Epithelial cell of esophagus (primary cell): ENCODE measurements at regions not wholly inside any gene's neighbourhood (a gene's known extent, or its start where the extent isn't known, plus 50 kb on each side); places are given as distances from the start of the nearest gene placed in this dataset.
A peak's percentile ranks its signal among the peaks of the same experiment; 100 is the strongest.

ENCODE experiments used
- DNase-seq: peaks from one replicate; pipeline ENCODE4 v3.0.0; 2010; ENCODE audit warnings: low read depth
- H3K4me3 ChIP-seq: 2 replicates; pipeline ENCODE4 v1.5.1; 2011; ENCODE audit warnings: mild to moderate bottlenecking, low read length, control low read depth
- CTCF ChIP-seq: IDR thresholded peaks from 2 replicates; pipeline ENCODE4 v1.5.1; 2011; ENCODE audit warnings: low read depth, mild to moderate bottlenecking, low read length, control low read depth, inconsistent platforms; ENCODE audit not compliant: insufficient read depth; ENCODE audit errors: missing control alignments

DNA sequence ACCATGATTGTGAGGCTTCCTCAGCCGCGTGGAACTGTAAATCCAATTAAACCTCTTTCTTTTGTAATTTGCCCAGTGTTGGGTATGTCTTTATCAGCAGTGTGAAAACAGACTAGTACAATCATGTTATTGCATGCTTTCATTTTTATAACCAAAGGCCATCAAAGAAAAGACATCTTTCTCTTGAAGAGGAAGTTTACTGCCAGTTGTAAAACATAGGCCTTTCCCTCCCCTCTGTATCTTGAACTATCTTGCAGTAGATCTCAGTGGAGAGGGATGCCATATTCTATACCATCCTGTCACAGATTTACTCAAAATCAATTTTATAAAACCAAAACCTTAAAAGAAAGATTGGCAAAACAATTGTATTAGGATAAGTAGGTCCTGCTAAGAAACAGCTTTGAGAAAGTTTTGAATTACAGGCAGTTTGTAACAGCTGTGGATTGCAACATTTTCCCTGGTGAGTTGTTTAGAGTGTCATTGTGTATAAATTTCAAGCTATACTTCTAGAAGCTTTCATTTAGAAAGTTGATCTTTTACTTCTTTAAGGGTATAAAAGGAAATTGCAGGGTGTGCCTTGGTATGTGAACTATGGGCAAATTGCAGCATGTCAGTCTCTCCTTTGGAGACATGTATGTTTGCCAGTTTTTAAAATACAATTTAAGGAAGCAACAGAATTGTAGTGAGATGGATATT, 128.0 kb downstream of the ATP23 start:
- DNase-seq = peak; percentile 75
- no peak for TF ChIP-seq CTCF
- no peak overlapping the region for H3K4me3 ChIP-seq

DNA sequence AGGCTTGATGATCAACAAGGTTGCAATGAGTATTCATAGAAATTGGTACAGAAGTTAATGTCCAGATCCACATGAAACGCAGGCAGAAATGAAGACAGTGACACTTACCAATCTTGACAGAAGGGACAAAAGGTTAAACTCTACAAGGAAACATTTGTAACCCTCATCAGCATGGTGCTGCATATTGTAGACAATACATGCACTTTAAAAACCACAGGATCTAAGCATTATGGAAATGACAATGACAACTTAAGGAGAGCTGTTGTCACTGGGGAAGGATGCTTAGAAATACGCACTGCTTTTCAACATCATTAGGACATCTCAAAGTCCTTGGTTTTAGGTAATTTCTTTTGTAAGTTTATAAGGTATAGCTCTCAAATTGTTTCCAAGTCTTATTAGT, 130.6 kb downstream of the ATP23 start:
- TF ChIP-seq CTCF = no peak
- no peak overlapping the region for H3K4me3 ChIP-seq
- DNase-seq = no peak

DNA sequence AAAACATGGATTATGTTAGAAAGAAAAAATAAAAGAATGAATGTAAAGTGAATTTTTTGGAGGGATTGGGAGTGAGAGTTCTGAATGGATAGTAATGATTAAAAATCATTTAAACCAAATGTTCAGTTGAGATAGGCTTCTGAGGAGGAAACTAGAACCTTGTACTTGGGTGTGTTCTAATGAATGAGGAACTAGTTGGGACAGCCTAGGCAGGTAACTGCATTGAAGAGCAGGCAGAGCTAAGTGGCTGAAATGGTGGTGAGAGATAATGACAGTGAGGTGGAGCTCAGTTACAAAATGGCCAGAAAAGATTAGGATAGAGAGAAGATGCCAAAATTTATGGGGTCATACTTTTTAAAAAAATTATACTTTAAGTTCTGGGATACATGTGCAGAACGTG, 132.9 kb downstream of the ATP23 start:
- no peak overlapping the region for H3K4me3 ChIP-seq
- DNase-seq = no peak
- no peak for TF ChIP-seq CTCF

GRCh38 chr12:58079806-58080205, 138.4 kb downstream of the ATP23 start:
- DNase-seq = peak; percentile 52
- no peak overlapping the region for H3K4me3 ChIP-seq
- TF ChIP-seq CTCF = no peak

DNA sequence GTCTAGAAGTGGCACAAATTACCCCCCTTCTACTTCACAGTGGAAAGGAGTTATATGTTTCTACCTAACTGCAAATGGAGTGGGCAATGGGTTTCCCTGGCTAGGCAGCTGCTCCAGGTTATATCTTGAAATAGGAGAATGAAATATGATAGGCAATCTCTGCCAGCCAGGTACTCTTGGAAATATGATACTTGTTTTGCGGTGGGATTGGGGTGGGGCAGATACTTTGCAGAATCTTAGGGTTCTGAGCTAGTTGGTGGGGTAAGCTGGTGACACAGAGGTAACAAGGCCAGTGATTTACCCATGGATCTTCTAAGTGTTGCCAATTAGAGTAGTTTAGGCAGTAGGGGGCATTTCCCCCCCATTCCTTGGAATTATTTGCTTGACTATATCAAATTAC, 140.1 kb downstream of the ATP23 start:
- DNase-seq = peak; percentile 54
- no peak overlapping the region for H3K4me3 ChIP-seq
- no peak for TF ChIP-seq CTCF

GRCh38 chr12:58082996-58083395, 141.6 kb downstream of the ATP23 start:
- H3K4me3 ChIP-seq = no peak overlapping the region

More at GRCh38 chr12:58082996-58083395, 141.6 kb downstream of the ATP23 start:
- no peak for DNase-seq
- TF ChIP-seq CTCF = no peak
